ENCODE measurements at regions not wholly inside any gene's neighbourhood (a gene's known extent, or its start where the extent isn't known, plus 50 kb on each side); places are given as distances from the start of the nearest gene placed in this dataset.

DNA sequence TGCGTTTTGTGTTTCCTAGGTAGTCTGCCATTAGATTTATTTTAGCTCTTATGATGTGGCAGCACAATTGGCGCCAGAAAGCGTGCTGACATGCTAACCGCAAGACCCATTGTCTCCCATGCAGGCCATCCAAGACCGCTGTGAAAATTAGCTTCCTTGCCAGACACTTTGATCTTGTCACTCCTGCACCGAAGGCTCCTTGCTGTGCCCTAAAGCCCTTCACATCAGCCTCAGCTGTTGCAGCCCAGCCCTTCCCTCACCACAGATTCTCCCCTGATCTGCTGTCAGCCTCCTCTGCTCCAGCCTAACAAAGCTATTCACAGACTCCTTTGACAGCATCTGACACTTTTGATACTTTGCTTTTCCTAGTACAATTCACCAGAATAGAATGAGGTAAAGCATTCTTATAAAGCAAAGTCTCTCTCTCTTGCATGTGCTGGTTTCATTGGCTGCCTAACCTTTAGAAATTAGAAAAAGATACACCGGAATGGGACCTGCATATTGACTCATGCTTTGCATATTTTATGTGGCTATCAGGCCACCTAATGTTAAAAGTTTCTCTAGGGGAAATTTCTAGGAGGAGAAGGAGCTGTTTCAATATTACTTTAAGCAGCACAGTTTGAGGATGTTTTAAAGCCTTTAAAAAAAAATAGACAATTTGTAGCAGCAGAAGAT, 280.3 kb upstream of the FMN2 start:
- Histone ChIP-seq H3K79me2 (ENCODE audit: control insufficient read depth, insufficient read depth, low read length, poor library complexity) (no peaks in the 10 kb centered on the region), H3K18ac (ENCODE audit: low read length) (no peak overlapping the region), H4K8ac (ENCODE audit: low read depth, low read length) (no peak overlapping the region), H3K4me3 (ENCODE audit: low read depth, low read length) (no peak overlapping the region), H4K91ac (ENCODE audit: low read depth, low read length) (no peak overlapping the region), H2AK5ac (ENCODE audit: low read length) (no peak overlapping the region), H2AFZ (ENCODE audit: insufficient read depth, low read length, poor library complexity) (no peak overlapping the region), H3K27ac (ENCODE audit: low read depth, low read length) (no peak overlapping the region), H3K23ac (ENCODE audit: low read length) (no peak overlapping the region), H3K4me1 (ENCODE audit: control insufficient read depth in 1 of 2, insufficient read depth in 2 of 2, low read length in 2 of 2) (peaks cover 4 to 7% of the 10 kb centered on the region in 2 experiments), H3K9ac (ENCODE audit: low read length) (no peak overlapping the region), H3K4ac (ENCODE audit: low read depth, low read length) (no peak overlapping the region), H2BK5ac (ENCODE audit: low read depth, low read length, poor library complexity) (no peak overlapping the region), H2BK120ac (ENCODE audit: insufficient read depth, low read length, poor library complexity) (no peak overlapping the region), H3K4me2 (ENCODE audit: low read length) (no peak overlapping the region), H3K9me3 (ENCODE audit: insufficient read depth, low read depth, low read length) (no peaks in the 10 kb centered on the region), H4K12ac (ENCODE audit: low read depth, low read length) (no peak overlapping the region), H3K36me3 (ENCODE audit: control insufficient read depth in 1 of 2, insufficient read depth in 2 of 2, low read length in 2 of 2) (no peaks in the 10 kb centered on the region), H2BK12ac (ENCODE audit: low read length) (no peak overlapping the region), H3K14ac (ENCODE audit: low read length) (no peak overlapping the region), H3K27me3 (ENCODE audit: insufficient read depth, low read length) (no peaks in the 10 kb centered on the region), H3K79me1 (ENCODE audit: low read length) (no peaks in the 10 kb centered on the region)
- WGBS (ENCODE audit: extremely low coverage, insufficient coverage, insufficient read length): no CpG with 5 or more reads among the region's 7 CpGs
- peak in 1 of 2 donors; percentile 25 for DNase-seq

DNA sequence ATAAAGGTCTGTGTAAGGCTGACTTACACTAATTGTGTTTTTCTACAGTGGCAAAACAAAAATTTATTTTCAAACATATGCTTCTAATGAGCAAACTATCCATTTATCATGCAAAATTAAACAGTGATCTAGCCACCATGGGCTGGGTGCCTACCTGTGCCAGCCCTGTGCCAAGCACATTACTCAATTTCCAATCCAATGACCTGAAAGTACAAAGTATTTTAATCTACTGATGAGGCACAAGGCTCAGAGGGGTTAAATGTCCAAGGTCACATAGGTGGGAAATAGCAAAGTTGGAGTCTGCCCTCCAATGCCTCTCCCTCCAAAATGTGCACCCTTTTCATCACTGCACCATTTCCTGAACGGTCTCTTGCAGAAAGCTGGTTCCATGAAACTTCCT, 279.1 kb upstream of the FMN2 start:
- no peak overlapping the region for H3K9ac ChIP-seq (ENCODE audit: low read length)
- H3K4ac ChIP-seq (ENCODE audit: low read depth, low read length): no peak overlapping the region
- H3K23ac ChIP-seq (ENCODE audit: low read length): no peak overlapping the region
- H2BK12ac ChIP-seq (ENCODE audit: low read length): no peak overlapping the region
- no peak overlapping the region for H3K14ac ChIP-seq (ENCODE audit: low read length)
- no peaks in the 10 kb centered on the region for H3K36me3 ChIP-seq (ENCODE audit: control insufficient read depth in 1 of 2, insufficient read depth in 2 of 2, low read length in 2 of 2)
- no peaks in the 10 kb centered on the region for H3K79me1 ChIP-seq (ENCODE audit: low read length)
- no peaks in the 10 kb centered on the region for H3K27me3 ChIP-seq (ENCODE audit: insufficient read depth, low read length)
- no peak overlapping the region for H4K12ac ChIP-seq (ENCODE audit: low read depth, low read length)
- H3K9me3 ChIP-seq (ENCODE audit: insufficient read depth, low read depth, low read length): no peaks in the 10 kb centered on the region
- DNase-seq: no peak
- H3K4me3 ChIP-seq (ENCODE audit: low read depth, low read length): no peak overlapping the region
- WGBS (ENCODE audit: extremely low coverage, insufficient coverage, insufficient read length): no CpG with 5 or more reads among the region's 1 CpG
- no peak overlapping the region for H3K18ac ChIP-seq (ENCODE audit: low read length)
- no peak overlapping the region for H2AK5ac ChIP-seq (ENCODE audit: low read length)
- no peak overlapping the region for H2BK120ac ChIP-seq (ENCODE audit: insufficient read depth, low read length, poor library complexity)
- H2BK5ac ChIP-seq (ENCODE audit: low read depth, low read length, poor library complexity): no peak overlapping the region
- no peak overlapping the region for H4K91ac ChIP-seq (ENCODE audit: low read depth, low read length)
- H3K4me1 ChIP-seq (ENCODE audit: control insufficient read depth in 1 of 2, insufficient read depth in 2 of 2, low read length in 2 of 2): peaks cover 6 to 13% of the 10 kb centered on the region in 2 experiments
- H3K27ac ChIP-seq (ENCODE audit: low read depth, low read length): no peak overlapping the region
- H3K79me2 ChIP-seq (ENCODE audit: control insufficient read depth, insufficient read depth, low read length, poor library complexity): no peaks in the 10 kb centered on the region
- no peak overlapping the region for H3K4me2 ChIP-seq (ENCODE audit: low read length)
- no peak overlapping the region for H2AFZ ChIP-seq (ENCODE audit: insufficient read depth, low read length, poor library complexity)
- H4K8ac ChIP-seq (ENCODE audit: low read depth, low read length): no peak overlapping the region

DNA sequence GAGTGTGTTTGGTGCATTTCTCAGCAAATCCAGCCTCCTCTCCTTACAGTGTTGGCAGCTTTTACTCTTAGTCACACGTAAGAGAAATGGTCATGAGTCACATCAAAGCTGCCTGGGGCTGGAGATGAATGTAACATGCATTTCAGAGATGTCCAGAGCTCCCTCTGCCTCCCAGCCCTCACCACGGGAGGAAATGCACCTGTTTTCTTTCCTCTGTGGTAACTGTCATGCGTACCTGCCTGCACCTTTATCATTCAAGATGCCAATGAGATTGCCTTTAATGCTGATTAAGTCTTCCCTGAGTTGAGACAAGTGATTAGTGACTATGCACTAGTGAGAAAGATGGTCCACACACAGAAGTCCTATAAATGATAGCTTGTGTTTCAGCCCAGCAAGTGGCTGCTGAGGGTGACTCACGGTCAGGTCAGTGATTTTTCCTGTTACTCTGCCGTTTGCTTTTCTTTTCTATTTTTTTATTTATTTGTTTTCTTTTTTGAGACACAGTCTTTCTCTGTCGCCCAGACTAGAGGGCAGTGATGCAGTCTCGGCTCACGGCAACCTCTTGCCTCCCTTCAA, 277.3 kb upstream of the FMN2 start:
- Histone ChIP-seq H3K36me3 (ENCODE audit: control insufficient read depth in 1 of 2, insufficient read depth in 2 of 2, low read length in 2 of 2) (no peaks in the 10 kb centered on the region), H2BK120ac (ENCODE audit: insufficient read depth, low read length, poor library complexity) (no peak overlapping the region), H3K9ac (ENCODE audit: low read length) (no peak overlapping the region), H4K12ac (ENCODE audit: low read depth, low read length) (no peak overlapping the region), H3K14ac (ENCODE audit: low read length) (no peak overlapping the region), H3K4me2 (ENCODE audit: low read length) (no peak overlapping the region), H3K27me3 (ENCODE audit: insufficient read depth, low read length) (no peaks in the 10 kb centered on the region), H2AFZ (ENCODE audit: insufficient read depth, low read length, poor library complexity) (no peak overlapping the region), H4K91ac (ENCODE audit: low read depth, low read length) (no peak overlapping the region), H3K9me3 (ENCODE audit: insufficient read depth, low read depth, low read length) (no peaks in the 10 kb centered on the region), H3K4me1 (ENCODE audit: control insufficient read depth in 1 of 2, insufficient read depth in 2 of 2, low read length in 2 of 2) (peaks cover 6 to 13% of the 10 kb centered on the region in 2 experiments), H3K4me3 (ENCODE audit: low read depth, low read length) (no peak overlapping the region), H2BK12ac (ENCODE audit: low read length) (no peak overlapping the region), H3K18ac (ENCODE audit: low read length) (no peak overlapping the region), H3K4ac (ENCODE audit: low read depth, low read length) (no peak overlapping the region), H3K27ac (ENCODE audit: low read depth, low read length) (peak overlapping the region; percentile 16), H2BK5ac (ENCODE audit: low read depth, low read length, poor library complexity) (no peak overlapping the region), H3K79me1 (ENCODE audit: low read length) (no peaks in the 10 kb centered on the region), H3K23ac (ENCODE audit: low read length) (no peak overlapping the region), H4K8ac (ENCODE audit: low read depth, low read length) (no peak overlapping the region), H3K79me2 (ENCODE audit: control insufficient read depth, insufficient read depth, low read length, poor library complexity) (no peaks in the 10 kb centered on the region), H2AK5ac (ENCODE audit: low read length) (no peak overlapping the region)
- WGBS (ENCODE audit: extremely low coverage, insufficient coverage, insufficient read length): no CpG with 5 or more reads among the region's 8 CpGs
- DNase-seq: peak; percentile 94 to 96

DNA sequence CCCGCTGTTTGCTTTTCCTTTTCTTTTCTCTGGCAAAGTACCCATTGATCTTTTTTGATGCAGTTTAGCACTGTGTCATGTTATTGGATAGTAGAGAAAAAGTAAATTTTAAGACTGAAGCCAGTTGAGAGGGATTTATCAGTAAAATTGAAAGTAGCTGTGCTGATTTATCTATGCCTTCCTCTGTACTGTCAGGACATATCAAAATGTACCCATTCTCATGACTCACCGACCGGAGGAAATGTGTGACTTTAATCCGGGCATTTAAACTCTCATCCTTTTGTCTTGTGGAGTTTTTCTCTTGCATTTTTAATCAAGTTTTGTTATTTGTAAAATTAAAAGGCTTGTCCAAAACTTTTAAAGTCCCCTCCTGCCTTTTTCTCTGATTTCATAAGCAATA, 276.6 kb upstream of the FMN2 start:
- H3K4me3 ChIP-seq (ENCODE audit: low read depth, low read length): no peak overlapping the region
- no peak overlapping the region for H3K27ac ChIP-seq (ENCODE audit: low read depth, low read length)
- DNase-seq: no peak
- H2AFZ ChIP-seq (ENCODE audit: insufficient read depth, low read length, poor library complexity): no peak overlapping the region
- no peaks in the 10 kb centered on the region for H3K9me3 ChIP-seq (ENCODE audit: insufficient read depth, low read depth, low read length)
- WGBS (ENCODE audit: extremely low coverage, insufficient coverage, insufficient read length): no CpG with 5 or more reads among the region's 4 CpGs
- H2AK5ac ChIP-seq (ENCODE audit: low read length): no peak overlapping the region
- H3K23ac ChIP-seq (ENCODE audit: low read length): no peak overlapping the region
- H3K79me1 ChIP-seq (ENCODE audit: low read length): no peaks in the 10 kb centered on the region
- no peak overlapping the region for H4K12ac ChIP-seq (ENCODE audit: low read depth, low read length)
- H2BK5ac ChIP-seq (ENCODE audit: low read depth, low read length, poor library complexity): no peak overlapping the region
- no peak overlapping the region for H4K8ac ChIP-seq (ENCODE audit: low read depth, low read length)
- H4K91ac ChIP-seq (ENCODE audit: low read depth, low read length): no peak overlapping the region
- no peak overlapping the region for H3K4ac ChIP-seq (ENCODE audit: low read depth, low read length)
- H3K4me2 ChIP-seq (ENCODE audit: low read length): no peak overlapping the region
- peaks cover 3 to 13% of the 10 kb centered on the region in 2 experiments for H3K4me1 ChIP-seq (ENCODE audit: control insufficient read depth in 1 of 2, insufficient read depth in 2 of 2, low read length in 2 of 2)
- no peak overlapping the region for H2BK120ac ChIP-seq (ENCODE audit: insufficient read depth, low read length, poor library complexity)
- no peaks in the 10 kb centered on the region for H3K27me3 ChIP-seq (ENCODE audit: insufficient read depth, low read length)
- H3K18ac ChIP-seq (ENCODE audit: low read length): no peak overlapping the region
- no peak overlapping the region for H2BK12ac ChIP-seq (ENCODE audit: low read length)
- no peak overlapping the region for H3K14ac ChIP-seq (ENCODE audit: low read length)
- no peaks in the 10 kb centered on the region for H3K36me3 ChIP-seq (ENCODE audit: control insufficient read depth in 1 of 2, insufficient read depth in 2 of 2, low read length in 2 of 2)
- no peaks in the 10 kb centered on the region for H3K79me2 ChIP-seq (ENCODE audit: control insufficient read depth, insufficient read depth, low read length, poor library complexity)
- no peak overlapping the region for H3K9ac ChIP-seq (ENCODE audit: low read length)

Measured in trophoblast cell (in vitro differentiated cells and primary cell).